Heart left ventricle (tissue), 13 donors: ENCODE measurements at regions not wholly inside any gene's neighbourhood (a gene's known extent, or its start where the extent isn't known, plus 50 kb on each side); places are given as distances from the start of the nearest gene placed in this dataset.

Experiments
- POLR2A ChIP-seq, 2 donors: fragments of 450-650 bp; IDR thresholded peaks; one replicate each; pipeline ENCODE4 v1.6.1; 2017; ENCODE audit warnings: antibody characterized with exemption in 2 of 2, mild to moderate bottlenecking in 2 of 2, moderate library complexity in 2 of 2
- TF ChIP-seq, protein P1 (sequence below), 12 donors: fragments of 200-600 bp; sonication (generic) in 4 of 12; IDR thresholded peaks; one replicate each; pipeline versions ENCODE4 v1.5.0 to v1.8.0; 2018 to 2022; ENCODE audit warnings: antibody characterized with exemption in 12 of 12, mild to moderate bottlenecking in 5 of 12
- donor health status: ischemic (EF 13 %, LVEDD 7.1; RV severe dilation, severe dysfunction).
- donor health status: DM: no; HTN: yes; CAD: no.
- donor health status: DM: no; HTN: no; CAD: no.
- donor health status: ischemic (EF 25% LVEDD 6.9; RV normal size, moderate dysfunction).
- donor health status: ischemic (EF 25% LVEDD 5.7; RV mildly dilated, moderate dysfunction).
- donor health status: ischemic (EF 35%, LVEDD 5.7; RV mildly dilated, moderate dysfunction).
- donor health status: nonischemic (EF 11% LVEDD 7.7; RV severe dilation, severe dysfunction).
- donor health status: DM: yes; HTN: yes; CAD: no.
- donor health status: PGD.
- donor health status: ischemic (EF 29% LVEDD 5.4; RV normal size, mild dysfunction).
- donor health status: nonischemic (EF 23%, LVEDD 6.1; RV moderate dilation, normal function).

DNA sequence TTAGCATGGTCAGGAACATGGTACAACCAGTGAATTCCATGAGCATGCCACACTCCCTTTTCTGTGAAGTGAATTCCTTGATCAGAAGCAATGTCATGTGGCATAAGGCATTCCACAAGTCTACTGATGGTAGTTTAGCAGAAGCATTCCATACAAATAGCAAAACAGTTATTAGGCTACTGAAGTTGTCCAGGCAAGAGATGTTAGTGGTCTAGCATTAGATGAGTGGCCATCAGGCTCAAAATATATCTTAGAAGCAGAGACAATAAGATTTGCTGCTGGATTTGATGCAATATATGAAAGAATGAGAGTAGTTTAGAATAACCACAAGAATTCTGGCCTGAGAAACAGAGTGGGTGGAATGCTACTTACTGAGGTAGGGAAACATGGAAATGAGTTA lies 355.3 kb upstream of the NRXN1 start:
- TF ChIP-seq, protein P1, sequence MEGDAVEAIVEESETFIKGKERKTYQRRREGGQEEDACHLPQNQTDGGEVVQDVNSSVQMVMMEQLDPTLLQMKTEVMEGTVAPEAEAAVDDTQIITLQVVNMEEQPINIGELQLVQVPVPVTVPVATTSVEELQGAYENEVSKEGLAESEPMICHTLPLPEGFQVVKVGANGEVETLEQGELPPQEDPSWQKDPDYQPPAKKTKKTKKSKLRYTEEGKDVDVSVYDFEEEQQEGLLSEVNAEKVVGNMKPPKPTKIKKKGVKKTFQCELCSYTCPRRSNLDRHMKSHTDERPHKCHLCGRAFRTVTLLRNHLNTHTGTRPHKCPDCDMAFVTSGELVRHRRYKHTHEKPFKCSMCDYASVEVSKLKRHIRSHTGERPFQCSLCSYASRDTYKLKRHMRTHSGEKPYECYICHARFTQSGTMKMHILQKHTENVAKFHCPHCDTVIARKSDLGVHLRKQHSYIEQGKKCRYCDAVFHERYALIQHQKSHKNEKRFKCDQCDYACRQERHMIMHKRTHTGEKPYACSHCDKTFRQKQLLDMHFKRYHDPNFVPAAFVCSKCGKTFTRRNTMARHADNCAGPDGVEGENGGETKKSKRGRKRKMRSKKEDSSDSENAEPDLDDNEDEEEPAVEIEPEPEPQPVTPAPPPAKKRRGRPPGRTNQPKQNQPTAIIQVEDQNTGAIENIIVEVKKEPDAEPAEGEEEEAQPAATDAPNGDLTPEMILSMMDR (IDR thresholded peaks at IDR 0.05) = no peak
- no peak for TF ChIP-seq POLR2A (IDR thresholded peaks at IDR 0.05)
